GM12892 (cell line): ENCODE measurements at regions not wholly inside any gene's neighbourhood (a gene's known extent, or its start where the extent isn't known, plus 50 kb on each side); places are given as distances from the start of the nearest gene placed in this dataset.

ENCODE experiments used
- POLR2A ChIP-seq: IDR thresholded peaks from 2 replicates; pipeline ENCODE4 v1.6.1; 2011; ENCODE audit warnings: low read depth, low read length, control low read depth
- POLR2AphosphoS5 ChIP-seq: IDR thresholded peaks from 2 replicates; pipeline ENCODE4 v1.6.1; 2011; ENCODE audit warnings: low read depth, low read length, control low read depth
- TAF1 ChIP-seq: IDR thresholded peaks from 2 replicates; pipeline ENCODE4 v1.6.1; 2011; ENCODE audit warnings: low read depth, mild to moderate bottlenecking, control low read depth, low read length, borderline replicate concordance

DNA sequence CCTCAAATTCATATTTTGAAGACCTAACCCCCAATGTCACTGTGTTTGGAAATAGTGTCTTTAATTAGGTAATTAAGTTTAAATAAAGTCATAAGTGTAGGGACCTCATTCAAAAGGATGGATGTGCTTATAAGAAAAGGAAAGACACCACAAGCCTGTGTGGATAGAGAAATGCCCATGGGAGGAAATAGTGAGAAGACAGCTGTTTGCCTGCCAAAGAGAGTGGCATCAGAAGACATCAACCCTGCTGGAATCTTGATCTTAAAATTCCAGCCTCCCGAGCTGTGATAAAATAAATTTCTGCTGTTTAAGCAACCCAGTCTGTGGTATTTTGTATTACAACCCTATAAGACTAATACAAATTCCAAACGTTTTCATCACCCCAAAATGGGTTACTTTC lies 1867.9 kb upstream of the NUDT12 start:
- no peak for TF ChIP-seq POLR2AphosphoS5
- TF ChIP-seq POLR2A, result no peak
- no peak for TF ChIP-seq TAF1
